ENCODE measurements at regions not wholly inside any gene's neighbourhood (a gene's known extent, or its start where the extent isn't known, plus 50 kb on each side); places are given as distances from the start of the nearest gene placed in this dataset.

DNA sequence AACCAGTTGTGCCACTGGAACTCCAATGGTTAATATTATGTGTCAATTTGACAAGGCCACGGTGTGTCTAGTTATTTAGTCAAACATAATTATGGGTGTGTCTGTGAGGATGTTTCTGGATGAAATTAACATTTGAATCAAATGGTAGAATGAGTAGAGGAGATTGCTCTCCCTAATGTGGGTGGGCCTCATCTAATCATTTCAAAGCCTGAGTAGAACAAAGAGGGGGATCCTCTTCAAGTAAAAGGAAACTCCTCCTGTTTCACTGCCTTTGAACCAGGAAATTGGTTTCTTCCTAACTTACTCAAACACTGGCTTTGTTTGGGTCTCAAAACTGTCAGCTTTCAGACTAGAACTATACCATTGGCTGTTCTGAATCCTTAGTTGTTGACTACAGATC, 1692.1 kb downstream of the PCDH19 start:
- no peak for ATAC-seq
- TF ChIP-seq ZFP3 (CRISPR knock-in tag; IDR thresholded peaks at IDR 0.05) (no peak), GLIS3 (CRISPR knock-in tag; IDR thresholded peaks at IDR 0.05) (no peak), ZC3H10 (CRISPR knock-in tag; IDR thresholded peaks at IDR 0.05) (no peak), RARB (CRISPR knock-in tag; IDR thresholded peaks at IDR 0.05) (no peak), ZNF8 (CRISPR knock-in tag; IDR thresholded peaks at IDR 0.05) (no peak), ZFP30 (CRISPR knock-in tag; IDR thresholded peaks at IDR 0.05) (no peak), OSR1 (CRISPR knock-in tag; IDR thresholded peaks at IDR 0.05) (no peak), TCF4 (CRISPR knock-in tag; IDR thresholded peaks at IDR 0.05; ENCODE audit: borderline replicate concordance) (no peak), ESRRG (CRISPR knock-in tag; IDR thresholded peaks at IDR 0.05) (no peak), ZNF565 (CRISPR knock-in tag; conservative IDR thresholded peaks at IDR 0.05; ENCODE audit: low read depth) (no peak), CSDC2 (CRISPR knock-in tag; IDR thresholded peaks at IDR 0.05) (no peak), SNAI2 (CRISPR knock-in tag; IDR thresholded peaks at IDR 0.05) (no peak), ARNTL (CRISPR knock-in tag; IDR thresholded peaks at IDR 0.05; ENCODE audit: borderline replicate concordance, low read depth) (no peak)
- TF ChIP-seq, protein P1, sequence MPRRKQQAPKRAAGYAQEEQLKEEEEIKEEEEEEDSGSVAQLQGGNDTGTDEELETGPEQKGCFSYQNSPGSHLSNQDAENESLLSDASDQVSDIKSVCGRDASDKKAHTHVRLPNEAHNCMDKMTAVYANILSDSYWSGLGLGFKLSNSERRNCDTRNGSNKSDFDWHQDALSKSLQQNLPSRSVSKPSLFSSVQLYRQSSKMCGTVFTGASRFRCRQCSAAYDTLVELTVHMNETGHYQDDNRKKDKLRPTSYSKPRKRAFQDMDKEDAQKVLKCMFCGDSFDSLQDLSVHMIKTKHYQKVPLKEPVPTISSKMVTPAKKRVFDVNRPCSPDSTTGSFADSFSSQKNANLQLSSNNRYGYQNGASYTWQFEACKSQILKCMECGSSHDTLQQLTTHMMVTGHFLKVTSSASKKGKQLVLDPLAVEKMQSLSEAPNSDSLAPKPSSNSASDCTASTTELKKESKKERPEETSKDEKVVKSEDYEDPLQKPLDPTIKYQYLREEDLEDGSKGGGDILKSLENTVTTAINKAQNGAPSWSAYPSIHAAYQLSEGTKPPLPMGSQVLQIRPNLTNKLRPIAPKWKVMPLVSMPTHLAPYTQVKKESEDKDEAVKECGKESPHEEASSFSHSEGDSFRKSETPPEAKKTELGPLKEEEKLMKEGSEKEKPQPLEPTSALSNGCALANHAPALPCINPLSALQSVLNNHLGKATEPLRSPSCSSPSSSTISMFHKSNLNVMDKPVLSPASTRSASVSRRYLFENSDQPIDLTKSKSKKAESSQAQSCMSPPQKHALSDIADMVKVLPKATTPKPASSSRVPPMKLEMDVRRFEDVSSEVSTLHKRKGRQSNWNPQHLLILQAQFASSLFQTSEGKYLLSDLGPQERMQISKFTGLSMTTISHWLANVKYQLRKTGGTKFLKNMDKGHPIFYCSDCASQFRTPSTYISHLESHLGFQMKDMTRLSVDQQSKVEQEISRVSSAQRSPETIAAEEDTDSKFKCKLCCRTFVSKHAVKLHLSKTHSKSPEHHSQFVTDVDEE (CRISPR knock-in tag; IDR thresholded peaks at IDR 0.05): no peak
- TF ChIP-seq, protein P2, sequence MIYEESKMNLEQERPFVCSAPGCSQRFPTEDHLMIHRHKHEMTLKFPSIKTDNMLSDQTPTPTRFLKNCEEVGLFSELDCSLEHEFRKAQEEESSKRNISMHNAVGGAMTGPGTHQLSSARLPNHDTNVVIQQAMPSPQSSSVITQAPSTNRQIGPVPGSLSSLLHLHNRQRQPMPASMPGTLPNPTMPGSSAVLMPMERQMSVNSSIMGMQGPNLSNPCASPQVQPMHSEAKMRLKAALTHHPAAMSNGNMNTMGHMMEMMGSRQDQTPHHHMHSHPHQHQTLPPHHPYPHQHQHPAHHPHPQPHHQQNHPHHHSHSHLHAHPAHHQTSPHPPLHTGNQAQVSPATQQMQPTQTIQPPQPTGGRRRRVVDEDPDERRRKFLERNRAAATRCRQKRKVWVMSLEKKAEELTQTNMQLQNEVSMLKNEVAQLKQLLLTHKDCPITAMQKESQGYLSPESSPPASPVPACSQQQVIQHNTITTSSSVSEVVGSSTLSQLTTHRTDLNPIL (CRISPR knock-in tag; IDR thresholded peaks at IDR 0.05; ENCODE audit: low read depth): no peak
- TF ChIP-seq, protein P3, sequence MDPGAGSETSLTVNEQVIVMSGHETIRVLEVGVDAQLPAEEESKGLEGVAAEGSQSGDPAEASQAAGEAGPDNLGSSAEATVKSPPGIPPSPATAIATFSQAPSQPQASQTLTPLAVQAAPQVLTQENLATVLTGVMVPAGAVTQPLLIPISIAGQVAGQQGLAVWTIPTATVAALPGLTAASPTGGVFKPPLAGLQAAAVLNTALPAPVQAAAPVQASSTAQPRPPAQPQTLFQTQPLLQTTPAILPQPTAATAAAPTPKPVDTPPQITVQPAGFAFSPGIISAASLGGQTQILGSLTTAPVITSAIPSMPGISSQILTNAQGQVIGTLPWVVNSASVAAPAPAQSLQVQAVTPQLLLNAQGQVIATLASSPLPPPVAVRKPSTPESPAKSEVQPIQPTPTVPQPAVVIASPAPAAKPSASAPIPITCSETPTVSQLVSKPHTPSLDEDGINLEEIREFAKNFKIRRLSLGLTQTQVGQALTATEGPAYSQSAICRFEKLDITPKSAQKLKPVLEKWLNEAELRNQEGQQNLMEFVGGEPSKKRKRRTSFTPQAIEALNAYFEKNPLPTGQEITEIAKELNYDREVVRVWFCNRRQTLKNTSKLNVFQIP (CRISPR knock-in tag; IDR thresholded peaks at IDR 0.05; ENCODE audit: borderline replicate concordance, low read depth): no peak
- TF ChIP-seq, protein P4, sequence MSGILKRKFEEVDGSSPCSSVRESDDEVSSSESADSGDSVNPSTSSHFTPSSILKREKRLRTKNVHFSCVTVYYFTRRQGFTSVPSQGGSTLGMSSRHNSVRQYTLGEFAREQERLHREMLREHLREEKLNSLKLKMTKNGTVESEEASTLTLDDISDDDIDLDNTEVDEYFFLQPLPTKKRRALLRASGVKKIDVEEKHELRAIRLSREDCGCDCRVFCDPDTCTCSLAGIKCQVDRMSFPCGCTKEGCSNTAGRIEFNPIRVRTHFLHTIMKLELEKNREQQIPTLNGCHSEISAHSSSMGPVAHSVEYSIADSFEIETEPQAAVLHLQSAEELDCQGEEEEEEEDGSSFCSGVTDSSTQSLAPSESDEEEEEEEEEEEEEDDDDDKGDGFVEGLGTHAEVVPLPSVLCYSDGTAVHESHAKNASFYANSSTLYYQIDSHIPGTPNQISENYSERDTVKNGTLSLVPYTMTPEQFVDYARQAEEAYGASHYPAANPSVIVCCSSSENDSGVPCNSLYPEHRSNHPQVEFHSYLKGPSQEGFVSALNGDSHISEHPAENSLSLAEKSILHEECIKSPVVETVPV (CRISPR knock-in tag; IDR thresholded peaks at IDR 0.05): no peak
- TF ChIP-seq, protein P5, sequence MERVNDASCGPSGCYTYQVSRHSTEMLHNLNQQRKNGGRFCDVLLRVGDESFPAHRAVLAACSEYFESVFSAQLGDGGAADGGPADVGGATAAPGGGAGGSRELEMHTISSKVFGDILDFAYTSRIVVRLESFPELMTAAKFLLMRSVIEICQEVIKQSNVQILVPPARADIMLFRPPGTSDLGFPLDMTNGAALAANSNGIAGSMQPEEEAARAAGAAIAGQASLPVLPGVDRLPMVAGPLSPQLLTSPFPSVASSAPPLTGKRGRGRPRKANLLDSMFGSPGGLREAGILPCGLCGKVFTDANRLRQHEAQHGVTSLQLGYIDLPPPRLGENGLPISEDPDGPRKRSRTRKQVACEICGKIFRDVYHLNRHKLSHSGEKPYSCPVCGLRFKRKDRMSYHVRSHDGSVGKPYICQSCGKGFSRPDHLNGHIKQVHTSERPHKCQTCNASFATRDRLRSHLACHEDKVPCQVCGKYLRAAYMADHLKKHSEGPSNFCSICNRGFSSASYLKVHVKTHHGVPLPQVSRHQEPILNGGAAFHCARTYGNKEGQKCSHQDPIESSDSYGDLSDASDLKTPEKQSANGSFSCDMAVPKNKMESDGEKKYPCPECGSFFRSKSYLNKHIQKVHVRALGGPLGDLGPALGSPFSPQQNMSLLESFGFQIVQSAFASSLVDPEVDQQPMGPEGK (CRISPR knock-in tag; IDR thresholded peaks at IDR 0.05; ENCODE audit: borderline replicate concordance): no peak
